ENCODE measurements at regions not wholly inside any gene's neighbourhood (a gene's known extent, or its start where the extent isn't known, plus 50 kb on each side); places are given as distances from the start of the nearest gene placed in this dataset.

GRCh38 chr16:64421515-64421914 is 700.3 kb downstream of the CDH11 start:
- Histone ChIP-seq H3K27ac (no peak overlapping the region), H3K4me3 (ENCODE audit: low read depth, low read length) (no peak overlapping the region), H3K9me3 (ENCODE audit: severe bottlenecking) (no peaks in the 10 kb centered on the region), H3K36me3 (no peaks in the 10 kb centered on the region), H3K27me3 (ENCODE audit: insufficient read depth, low read depth, severe bottlenecking) (no peaks in the 10 kb centered on the region)
- no peak for DNase-seq
- no peak for TF ChIP-seq CTCF (IDR thresholded peaks at IDR 0.05; ENCODE audit: low read depth, low read length)

- Histone ChIP-seq H3K4me3 (ENCODE audit: low read depth, low read length) (no peak overlapping the region), H3K27ac (no peak overlapping the region), H3K9me3 (ENCODE audit: severe bottlenecking) (no peaks in the 10 kb centered on the region), H3K27me3 (ENCODE audit: insufficient read depth, low read depth, severe bottlenecking) (no peaks in the 10 kb centered on the region), H3K36me3 (no peaks in the 10 kb centered on the region)
- no peak for TF ChIP-seq CTCF (IDR thresholded peaks at IDR 0.05; ENCODE audit: low read depth, low read length)
- no peak for DNase-seq
These were observed 702.0 kb downstream of the CDH11 start for GRCh38 chr16:64419832-64420231.

- no peaks in the 10 kb centered on the region for H3K9me3 ChIP-seq (ENCODE audit: severe bottlenecking)
- H3K27ac ChIP-seq = no peak overlapping the region
- H3K27me3 ChIP-seq (ENCODE audit: insufficient read depth, low read depth, severe bottlenecking) = no peaks in the 10 kb centered on the region
- H3K36me3 ChIP-seq = no peaks in the 10 kb centered on the region
- TF ChIP-seq CTCF (IDR thresholded peaks at IDR 0.05; ENCODE audit: low read depth, low read length) = no peak
- no peak overlapping the region for H3K4me3 ChIP-seq (ENCODE audit: low read depth, low read length)
- no peak for DNase-seq
These were observed 704.1 kb downstream of the CDH11 start for GRCh38 chr16:64417711-64418227.

- DNase-seq = no peak
- no peak overlapping the region for H3K4me3 ChIP-seq (ENCODE audit: low read depth, low read length)
- no peaks in the 10 kb centered on the region for H3K27me3 ChIP-seq (ENCODE audit: insufficient read depth, low read depth, severe bottlenecking)
- TF ChIP-seq CTCF (IDR thresholded peaks at IDR 0.05; ENCODE audit: low read depth, low read length) = no peak
- H3K9me3 ChIP-seq (ENCODE audit: severe bottlenecking) = no peaks in the 10 kb centered on the region
- no peak overlapping the region for H3K27ac ChIP-seq
- no peaks in the 10 kb centered on the region for H3K36me3 ChIP-seq
These were observed 705.5 kb downstream of the CDH11 start for GRCh38 chr16:64416216-64417005.

GRCh38 chr16:64412578-64413280 is 709.1 kb downstream of the CDH11 start:
- no peak overlapping the region for H3K4me3 ChIP-seq (ENCODE audit: low read depth, low read length)
- no peaks in the 10 kb centered on the region for H3K36me3 ChIP-seq
- H3K27ac ChIP-seq = no peak overlapping the region
- H3K9me3 ChIP-seq (ENCODE audit: severe bottlenecking) = no peaks in the 10 kb centered on the region
- no peaks in the 10 kb centered on the region for H3K27me3 ChIP-seq (ENCODE audit: insufficient read depth, low read depth, severe bottlenecking)
- no peak for TF ChIP-seq CTCF (IDR thresholded peaks at IDR 0.05; ENCODE audit: low read depth, low read length)
- no peak for DNase-seq
